Hepatocyte (in vitro differentiated cells): ENCODE measurements at regions not wholly inside any gene's neighbourhood (a gene's known extent, or its start where the extent isn't known, plus 50 kb on each side); places are given as distances from the start of the nearest gene placed in this dataset.

ENCODE experiments used
- CTCF ChIP-seq: fragments of 200-600 bp; sonication (generic); IDR thresholded peaks from 2 replicates; pipeline ENCODE4 v1.5.1; 2016; ENCODE audit warnings: antibody characterized with exemption, mild to moderate bottlenecking; ENCODE audit not compliant: poor library complexity
- EZH2 ChIP-seq: fragments of 200-600 bp; sonication (generic); IDR thresholded peaks from 2 replicates; pipeline ENCODE4 v1.6.1; 2016; ENCODE audit warnings: antibody characterized with exemption, mild to moderate bottlenecking, borderline replicate concordance
- EZH2phosphoT487 ChIP-seq: fragments of 200-600 bp; sonication (generic); IDR thresholded peaks from one replicate; pipeline ENCODE4 v1.6.1; 2018; ENCODE audit warnings: antibody characterized with exemption, mild to moderate bottlenecking, low read depth, moderate library complexity; ENCODE audit not compliant: unreplicated experiment, severe bottlenecking

DNA sequence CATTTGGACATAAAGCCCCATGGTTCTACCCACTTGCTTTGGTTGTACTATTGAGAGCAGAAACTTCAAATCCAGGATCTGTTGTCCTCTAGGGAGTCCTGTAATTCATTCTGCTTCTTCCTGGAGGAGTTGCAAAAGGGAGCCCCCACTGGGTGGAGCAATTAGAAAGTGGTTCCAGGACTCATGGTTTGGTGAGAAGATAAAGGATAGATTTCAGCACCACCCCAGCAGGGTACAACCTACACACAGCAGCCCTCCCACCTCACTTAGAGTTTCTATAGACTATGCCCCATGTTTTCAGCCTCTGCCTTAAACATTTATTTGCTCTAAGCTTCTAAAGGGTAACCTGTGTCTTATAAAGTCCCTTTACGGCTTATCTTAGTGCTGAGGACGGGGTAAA lies 112.6 kb upstream of the ARRDC3 start:
- TF ChIP-seq CTCF (no peak), EZH2 (no peak), EZH2phosphoT487 (no peak)
